ENCODE measurements at regions not wholly inside any gene's neighbourhood (a gene's known extent, or its start where the extent isn't known, plus 50 kb on each side); places are given as distances from the start of the nearest gene placed in this dataset.

DNA sequence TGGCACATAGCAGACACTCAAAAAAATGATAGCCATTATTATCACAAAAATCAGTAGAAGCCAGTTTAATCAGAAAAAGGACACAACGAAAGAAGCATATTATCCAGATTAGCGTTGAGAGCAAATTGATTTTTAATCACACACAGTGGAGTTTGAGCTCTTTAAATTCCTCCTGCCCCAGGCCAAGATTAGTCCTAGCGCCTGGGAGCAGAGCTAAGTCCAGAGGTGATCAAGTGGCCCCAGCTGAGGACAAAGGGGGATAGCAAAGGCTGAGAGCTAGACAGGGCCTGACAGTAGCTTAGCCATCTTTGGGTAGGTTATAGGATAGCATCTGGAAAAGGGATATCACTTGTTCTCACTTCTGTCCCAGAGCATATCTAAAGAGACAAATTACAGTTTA lies 133.6 kb downstream of the NXPE2 start:
- no peak for DNase-seq

GRCh38 chr11:114812733-114813132 lies 134.4 kb downstream of the NXPE2 start:
- DNase-seq, result peak; percentile 13

GRCh38 chr11:114813189-114813718 lies 134.9 kb downstream of the NXPE2 start:
- DNase-seq, result no peak

GRCh38 chr11:114815176-114815575 lies 136.8 kb downstream of the NXPE2 start:
- no peak for DNase-seq

DNA sequence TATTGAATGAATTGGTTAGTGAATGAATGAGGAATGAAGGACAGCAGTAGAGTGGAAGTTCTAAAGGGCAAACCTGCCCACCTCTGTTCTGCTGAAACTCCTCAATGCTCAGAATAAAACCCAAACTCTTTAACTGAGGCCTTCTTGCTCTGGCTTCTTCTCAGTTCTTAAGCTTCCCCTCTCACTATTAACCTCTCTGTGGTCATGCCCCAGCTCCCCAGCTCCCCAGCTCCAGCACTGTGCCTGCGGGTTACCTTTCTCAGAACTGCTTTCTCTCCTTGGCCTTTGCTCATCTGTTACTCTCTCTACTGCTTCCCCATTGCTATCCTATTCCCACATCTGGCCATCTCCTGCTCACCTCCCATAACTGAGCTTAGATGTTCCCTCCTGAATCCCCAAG lies 137.4 kb downstream of the NXPE2 start:
- DNase-seq, result no peak

GRCh38 chr11:114816791-114817190 lies 138.5 kb downstream of the NXPE2 start:
- DNase-seq, result no peak

- DNase-seq, result no peak
Measured at GRCh38 chr11:114818382-114818781, 140.1 kb downstream of the NXPE2 start.

GRCh38 chr11:114819028-114819427 lies 140.7 kb downstream of the NXPE2 start:
- DNase-seq, result no peak

DNA sequence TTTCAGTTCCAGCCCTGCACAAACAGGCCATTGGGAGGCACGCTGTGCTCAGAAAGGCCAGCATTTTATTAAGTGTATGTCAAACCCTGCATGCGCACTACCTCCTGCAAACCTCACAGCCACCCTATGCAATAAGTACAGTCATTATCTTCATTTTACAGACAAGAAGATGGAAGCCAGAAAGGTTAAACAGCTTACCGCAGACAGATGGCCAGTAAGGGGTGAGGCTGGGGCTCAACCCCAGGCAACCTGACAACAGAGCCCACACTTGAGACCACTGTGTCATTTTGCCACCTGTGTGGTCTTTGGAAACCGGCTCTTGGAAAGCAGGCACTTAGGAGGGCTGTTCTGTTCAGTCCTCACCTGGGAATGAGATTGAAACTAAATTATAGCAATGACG lies 142.3 kb downstream of the NXPE2 start:
- no peak for DNase-seq

DNA sequence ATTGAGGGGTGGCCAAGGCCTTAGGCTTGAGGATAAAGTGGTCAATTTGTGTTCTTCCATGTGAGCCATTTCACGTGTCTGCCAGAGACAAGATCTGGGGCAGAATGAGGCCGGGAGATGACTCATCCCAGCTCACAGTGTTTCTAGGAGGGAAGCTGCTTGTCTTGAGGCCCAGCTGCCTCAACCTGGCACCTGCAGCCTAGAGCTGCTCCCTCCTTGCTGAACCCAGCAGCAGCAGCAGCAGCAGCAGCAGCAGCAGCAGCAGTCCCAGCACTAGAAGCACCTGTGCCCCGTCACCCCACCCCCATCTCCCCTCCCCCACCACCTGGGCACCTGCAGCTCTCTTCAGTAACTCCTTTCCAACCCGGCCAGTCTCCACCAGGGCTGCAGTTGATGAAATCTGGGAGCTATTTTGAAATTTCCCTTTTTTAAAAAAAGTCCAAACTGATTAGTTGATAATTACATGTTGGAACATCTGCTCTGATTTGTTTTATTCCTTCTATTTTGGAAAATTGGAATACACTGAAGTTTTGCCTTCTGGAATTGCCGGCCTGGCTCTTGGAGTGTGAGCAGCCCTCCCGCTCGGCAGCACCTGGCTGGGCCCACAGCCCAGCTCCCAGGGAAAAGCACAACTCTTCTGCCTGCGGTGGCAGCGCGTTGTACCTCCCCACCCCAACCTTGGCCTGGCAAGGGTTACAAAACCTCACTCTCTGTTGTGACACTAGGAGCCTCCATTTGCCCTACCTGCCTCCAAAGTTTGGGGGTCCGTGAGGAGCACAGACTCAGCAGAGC lies 143.5 kb downstream of the NXPE2 start:
- DNase-seq, result no peak

- peak; percentile 10 for DNase-seq
Measured at GRCh38 chr11:114826910-114827442, 148.6 kb downstream of the NXPE2 start.

DNA sequence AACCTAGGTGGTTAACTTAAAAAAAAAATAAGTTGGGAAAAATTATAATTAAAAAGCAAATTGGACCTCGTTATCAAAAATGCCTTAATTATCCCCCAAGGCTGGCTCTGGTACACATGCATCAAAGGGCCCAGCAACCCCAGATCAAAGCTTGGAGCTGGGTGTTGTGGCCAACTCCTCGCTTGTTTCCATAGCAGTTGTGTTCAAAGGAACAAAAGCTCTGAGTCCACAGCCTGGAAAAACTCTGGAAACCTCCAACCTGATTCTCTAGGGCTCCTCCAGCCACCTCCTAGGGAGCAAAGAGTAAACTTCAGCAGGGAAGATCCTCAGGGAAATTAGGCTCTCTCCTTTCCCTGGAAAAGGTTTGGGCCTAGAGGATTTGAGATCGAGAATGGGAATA lies 149.4 kb downstream of the NXPE2 start:
- no peak for DNase-seq

- peak; percentile 92 for DNase-seq
Measured at GRCh38 chr11:114832532-114833125, 154.3 kb downstream of the NXPE2 start.

GRCh38 chr11:114836161-114836560 lies 157.8 kb downstream of the NXPE2 start:
- DNase-seq, result no peak

GRCh38 chr11:114844896-114845295 lies 166.6 kb downstream of the NXPE2 start:
- no peak for DNase-seq

DNA sequence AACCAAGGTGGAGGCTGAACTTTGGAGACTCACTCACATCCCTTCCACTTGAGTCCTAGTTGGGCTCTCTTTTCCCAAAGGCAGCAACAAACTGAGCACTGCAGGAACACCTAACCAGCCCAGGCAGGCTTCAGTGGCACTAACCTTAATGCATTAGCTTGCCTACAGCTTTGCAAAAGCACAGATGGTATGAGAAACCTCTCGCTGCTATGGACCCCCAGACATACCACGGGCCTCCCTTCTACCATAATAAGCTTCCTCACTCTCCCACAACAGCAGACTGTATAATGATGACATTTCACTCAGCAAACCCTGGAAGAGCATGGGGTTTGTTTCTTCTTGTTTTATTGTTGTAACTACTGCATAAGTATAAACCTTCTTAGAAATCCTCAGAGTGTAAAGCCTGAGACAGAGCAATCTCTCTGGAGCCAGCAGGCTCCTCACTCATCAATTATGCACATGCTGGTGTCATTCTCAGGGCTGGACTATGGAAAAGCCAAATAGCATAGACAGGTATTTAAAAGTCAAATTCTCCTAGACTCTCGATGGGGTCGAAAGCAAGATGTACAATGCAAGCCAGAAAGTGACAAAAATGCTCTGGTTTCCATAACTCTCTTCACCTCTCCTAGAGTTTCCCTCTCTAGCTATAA lies 167.6 kb downstream of the NXPE2 start:
- no peak for DNase-seq

GRCh38 chr11:114846416-114846791 lies 168.1 kb downstream of the NXPE2 start:
- peak; percentile 44 for DNase-seq

GRCh38 chr11:114847306-114847975 lies 169.1 kb downstream of the NXPE2 start:
- peak; percentile 33 for DNase-seq

- DNase-seq, result no peak
Measured at GRCh38 chr11:114848027-114848426, 169.7 kb downstream of the NXPE2 start.

DNA sequence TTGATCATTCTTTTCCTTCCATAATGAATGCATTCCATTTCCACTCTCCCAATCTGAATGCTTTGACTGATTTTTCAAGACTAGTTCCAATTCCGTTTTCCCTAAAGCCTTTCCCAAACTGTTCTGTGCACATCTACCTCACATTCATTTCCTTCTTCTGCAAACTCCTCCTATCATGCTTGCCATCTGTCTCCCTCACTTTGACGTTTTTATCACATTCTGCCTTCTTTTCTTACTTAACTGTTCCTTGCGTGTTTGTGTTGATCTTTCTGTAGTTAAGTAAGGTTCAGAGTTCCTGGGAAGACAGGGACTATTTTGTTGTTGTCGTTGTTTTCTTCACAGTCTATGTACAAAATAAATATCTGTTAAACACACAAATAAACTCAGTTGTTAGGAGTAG lies 179.0 kb downstream of the NXPE2 start:
- DNase-seq, result no peak

DNA sequence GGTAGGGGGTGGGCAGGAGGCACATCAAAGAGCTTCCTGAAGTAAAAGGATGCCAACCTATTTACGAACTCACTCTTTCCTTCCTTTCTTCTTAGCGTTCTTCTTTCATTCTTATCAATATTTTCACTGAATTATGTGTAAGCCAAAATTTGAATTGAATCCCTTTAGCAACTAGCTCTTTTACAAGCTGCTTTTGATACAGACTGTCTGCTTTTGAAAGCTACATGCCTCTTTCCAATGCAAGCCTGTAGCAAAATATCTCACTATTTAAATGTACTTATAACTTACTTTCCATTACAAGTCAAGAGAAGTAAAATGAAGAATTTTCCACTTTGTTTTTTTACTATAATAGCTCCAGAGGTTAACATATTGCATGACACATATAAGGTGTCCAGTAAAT lies 186.6 kb downstream of the NXPE2 start:
- no peak for DNase-seq

DNA sequence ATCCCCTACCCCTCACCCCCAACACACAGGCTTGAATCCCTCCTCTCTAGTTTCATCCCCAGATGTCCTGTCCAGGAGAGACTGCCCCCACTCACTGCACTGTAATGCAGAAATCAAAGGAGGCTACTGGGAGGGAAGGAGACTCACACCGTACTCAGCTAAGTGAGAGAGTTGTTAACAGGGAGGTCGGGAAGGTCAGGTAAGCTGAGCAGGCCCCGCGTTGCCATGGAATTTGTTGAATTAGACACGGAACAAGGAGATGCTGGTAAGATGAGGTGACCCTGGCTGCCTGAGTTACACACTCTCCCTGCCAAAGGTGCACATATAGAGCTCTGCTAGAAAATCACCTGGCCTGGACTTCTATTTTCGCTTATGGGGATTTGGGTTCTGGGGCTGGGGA lies 197.9 kb downstream of the NXPE2 start:
- DNase-seq, result no peak

DNA sequence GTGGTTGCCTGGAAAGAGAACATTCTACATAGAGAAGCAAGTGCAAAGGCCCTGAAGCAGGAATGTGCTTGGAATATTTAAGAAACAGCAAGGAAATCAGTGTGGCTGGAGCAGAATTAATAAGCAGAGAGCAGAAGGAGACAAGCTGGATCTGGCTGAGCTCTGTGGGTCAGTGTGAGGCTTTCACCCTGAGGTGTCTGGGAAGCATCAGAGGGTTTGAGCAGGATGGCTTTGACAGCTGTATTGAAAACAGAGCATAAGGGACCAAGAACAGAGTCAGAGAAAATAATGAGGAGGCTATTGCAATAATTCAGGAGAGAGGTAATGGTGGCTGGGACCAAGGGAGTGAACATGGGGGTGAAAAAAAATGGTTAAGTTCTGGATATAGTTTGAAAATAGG lies 199.6 kb downstream of the NXPE2 start:
- DNase-seq, result no peak

Measured in NCI-H1436 (cell line).